ENCODE measurements at regions not wholly inside any gene's neighbourhood (a gene's known extent, or its start where the extent isn't known, plus 50 kb on each side); places are given as distances from the start of the nearest gene placed in this dataset.

DNA sequence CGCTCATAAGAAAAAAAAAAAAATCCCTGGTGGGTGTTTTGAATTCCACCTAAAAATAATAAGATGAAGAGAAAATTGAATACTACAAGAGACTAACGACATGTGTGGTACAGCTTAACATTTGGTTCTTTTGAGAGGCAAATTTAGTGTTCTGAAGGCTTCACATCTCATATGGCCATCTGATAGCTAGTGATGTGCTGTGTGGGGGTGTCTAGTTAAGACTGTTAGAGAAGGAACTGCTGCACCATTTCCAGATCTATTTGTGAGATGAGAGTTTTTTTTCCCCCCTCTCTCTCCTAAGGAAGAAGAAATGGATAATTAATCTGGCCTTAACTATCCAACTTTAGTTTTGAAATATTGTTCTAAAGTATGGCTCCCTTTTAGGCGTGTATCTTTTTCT lies 321.6 kb downstream of the SLC4A3 start:
- ATAC-seq (ENCODE audit: low read depth in 2 of 2), result no peak
- DNase-seq, result no peak
- Mint-ChIP-seq H3K4me3 (no peak overlapping the region), H3K9me3 (peaks cover 0 to 6% (median 0%) of the 10 kb centered on the region in 7 donors), H3K27me3 (peaks cover 0 to 8% (median 0%) of the 10 kb centered on the region in 3 donors), H3K4me1 (no peaks in the 10 kb centered on the region), H3K36me3 (no peaks in the 10 kb centered on the region), H3K27ac (no peak overlapping the region)

DNA sequence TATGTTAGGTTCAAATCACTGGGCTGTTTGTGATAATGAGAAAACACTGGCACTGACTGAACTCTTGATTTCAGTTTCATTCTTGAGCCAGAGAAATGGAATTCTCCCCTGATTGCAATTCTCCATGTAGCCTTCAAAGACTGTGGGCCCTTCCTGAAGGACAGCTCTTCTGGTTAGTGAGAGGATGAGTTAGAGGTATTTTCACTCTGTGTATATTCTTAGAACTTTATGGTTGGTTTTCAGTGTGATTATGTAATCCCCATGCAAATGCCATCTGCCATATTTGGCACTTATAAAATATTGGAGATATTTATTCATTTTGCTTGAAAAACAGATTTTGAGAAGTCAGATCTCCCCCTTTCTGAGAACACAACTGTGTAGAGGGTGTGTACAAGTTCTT lies 323.7 kb downstream of the SLC4A3 start:
- Mint-ChIP-seq H3K4me3 (no peak overlapping the region), H3K9me3 (peaks cover 0 to 8% (median 2%) of the 10 kb centered on the region in 7 donors), H3K4me1 (no peaks in the 10 kb centered on the region), H3K36me3 (no peaks in the 10 kb centered on the region), H3K27me3 (no peaks in the 10 kb centered on the region), H3K27ac (no peak overlapping the region)
- ATAC-seq (ENCODE audit: low read depth in 2 of 2) (no peak), DNase-seq (no peak)

DNA sequence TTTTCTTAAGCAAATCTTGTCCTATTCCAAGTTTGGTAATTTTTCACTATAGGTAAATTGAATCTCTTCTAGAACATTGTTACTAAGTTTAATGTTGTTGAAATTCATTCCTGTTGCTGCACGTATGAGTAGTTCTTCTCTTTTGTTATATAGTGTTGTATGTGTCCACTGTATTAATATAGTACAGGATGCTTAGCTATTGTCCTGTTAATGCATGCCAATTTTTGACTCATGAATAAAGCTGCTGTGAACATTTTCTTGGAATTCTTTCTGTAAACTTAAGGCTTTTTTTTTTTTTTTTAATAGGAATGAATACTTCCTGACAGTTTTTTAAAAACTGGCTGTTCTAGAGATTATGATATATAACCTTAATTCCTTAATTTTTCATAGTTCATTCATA lies 326.9 kb downstream of the SLC4A3 start:
- peaks cover 3 to 16% (median 10%) of the 10 kb centered on the region in 7 donors for H3K9me3 Mint-ChIP-seq
- H3K27me3 Mint-ChIP-seq, result no peaks in the 10 kb centered on the region
- no peaks in the 10 kb centered on the region for H3K4me1 Mint-ChIP-seq
- no peak overlapping the region for H3K4me3 Mint-ChIP-seq
- ATAC-seq (ENCODE audit: low read depth in 2 of 2) (no peak), DNase-seq (no peak)
- no peak overlapping the region for H3K27ac Mint-ChIP-seq
- H3K36me3 Mint-ChIP-seq, result no peaks in the 10 kb centered on the region

DNA sequence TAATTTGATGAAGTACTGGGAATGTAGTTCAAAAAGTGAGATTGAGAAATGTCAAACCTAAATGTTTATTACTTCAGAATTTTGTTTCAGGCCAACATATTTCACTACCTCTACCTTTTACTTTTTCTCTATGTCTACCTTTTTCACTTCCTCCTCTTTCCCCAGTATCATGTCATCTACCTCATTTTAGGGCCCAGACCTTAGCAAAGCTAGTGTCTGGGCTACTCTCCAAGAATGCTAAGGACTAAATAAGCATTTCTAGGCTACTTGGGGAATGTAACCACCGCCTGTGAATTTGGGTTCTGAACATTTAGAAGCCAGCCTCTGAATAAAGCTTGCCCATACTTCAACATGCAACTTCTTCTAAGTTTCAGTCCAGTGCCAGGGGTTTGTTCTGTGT lies 330.4 kb downstream of the SLC4A3 start:
- no peaks in the 10 kb centered on the region for H3K4me1 Mint-ChIP-seq
- H3K9me3 Mint-ChIP-seq, result peaks cover 3 to 14% (median 9%) of the 10 kb centered on the region in 7 donors
- no peaks in the 10 kb centered on the region for H3K36me3 Mint-ChIP-seq
- no peaks in the 10 kb centered on the region for H3K27me3 Mint-ChIP-seq
- no peak overlapping the region for H3K4me3 Mint-ChIP-seq
- DNase-seq (no peak), ATAC-seq (ENCODE audit: low read depth in 2 of 2) (no peak)
- H3K27ac Mint-ChIP-seq, result no peak overlapping the region

DNA sequence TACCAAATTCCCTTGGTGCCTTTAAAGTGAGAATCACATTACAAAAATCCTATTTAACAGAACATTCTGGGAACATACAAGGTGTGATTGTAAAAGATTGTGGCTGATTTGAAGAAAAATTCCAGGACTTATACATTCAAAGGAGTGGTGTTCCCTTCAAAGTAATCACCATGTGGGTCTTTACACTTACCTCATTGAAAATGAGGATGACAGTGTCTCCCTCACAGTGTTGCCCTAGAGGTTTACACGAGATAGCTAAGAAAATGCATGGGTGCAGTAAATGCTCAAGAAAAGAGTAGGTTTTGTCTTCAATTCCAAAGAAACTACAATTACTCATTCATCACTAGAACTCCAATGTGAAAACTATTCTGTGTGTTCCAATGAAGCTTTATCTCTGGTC lies 331.5 kb downstream of the SLC4A3 start:
- H3K9me3 Mint-ChIP-seq, result peaks cover 3 to 13% (median 7%) of the 10 kb centered on the region in 7 donors
- H3K27me3 Mint-ChIP-seq, result no peaks in the 10 kb centered on the region
- peak overlapping the region in 1 of 6 donors; percentile 4 for H3K27ac Mint-ChIP-seq
- H3K4me3 Mint-ChIP-seq, result no peak overlapping the region
- DNase-seq, result no peak
- no peaks in the 10 kb centered on the region for H3K36me3 Mint-ChIP-seq
- ATAC-seq (ENCODE audit: low read depth in 2 of 2), result no peak
- H3K4me1 Mint-ChIP-seq, result no peaks in the 10 kb centered on the region

DNA sequence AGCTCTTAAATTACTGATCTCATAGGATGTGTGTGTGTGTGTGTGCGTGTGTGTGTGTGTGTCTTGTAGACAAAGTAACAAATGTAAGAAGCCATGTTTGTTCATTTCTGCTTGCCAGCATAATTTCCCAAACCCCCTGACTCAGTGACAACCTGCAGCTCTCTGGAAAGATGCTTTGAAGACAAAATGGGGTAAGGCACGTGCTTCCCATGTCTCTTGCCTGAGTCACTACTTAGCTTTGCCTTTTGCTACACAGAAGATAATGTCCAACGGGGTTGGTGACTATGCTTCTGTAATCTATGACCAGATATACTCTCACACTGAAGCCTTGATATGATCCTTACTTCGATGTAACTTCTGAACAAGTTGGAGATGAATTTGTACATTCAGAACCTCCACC lies 332.0 kb downstream of the SLC4A3 start:
- no peak overlapping the region for H3K27ac Mint-ChIP-seq
- H3K36me3 Mint-ChIP-seq, result no peaks in the 10 kb centered on the region
- H3K4me1 Mint-ChIP-seq, result no peaks in the 10 kb centered on the region
- DNase-seq (no peak), ATAC-seq (ENCODE audit: low read depth in 2 of 2) (no peak)
- H3K27me3 Mint-ChIP-seq, result no peaks in the 10 kb centered on the region
- peaks cover 3 to 13% (median 7%) of the 10 kb centered on the region in 7 donors for H3K9me3 Mint-ChIP-seq
- H3K4me3 Mint-ChIP-seq, result no peak overlapping the region

DNA sequence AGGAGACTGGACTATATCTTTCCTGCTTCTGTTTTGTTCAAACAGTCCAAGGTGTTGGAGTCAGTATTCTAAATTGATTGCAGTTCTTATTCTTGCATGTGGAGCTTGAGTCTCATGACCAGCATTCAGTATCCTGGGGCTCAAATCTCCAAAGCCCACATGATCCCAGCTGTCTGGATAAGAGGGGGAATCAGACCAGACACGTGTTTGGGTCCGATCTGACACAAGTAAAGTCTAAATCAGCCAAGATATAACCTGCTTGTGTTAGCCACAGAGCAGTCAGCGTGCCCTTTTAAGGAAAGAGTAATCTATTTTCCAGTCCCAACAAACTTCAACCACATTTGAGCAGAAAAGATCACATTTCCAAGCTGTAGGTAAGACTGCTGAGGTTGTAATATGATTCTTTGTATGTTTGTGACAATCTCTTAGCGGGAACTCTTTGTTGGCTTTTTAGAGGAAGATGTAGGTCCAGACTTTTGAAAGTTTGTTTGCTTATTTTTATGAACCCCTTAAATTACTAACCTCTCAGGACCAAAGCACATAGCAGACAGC lies 334.6 kb downstream of the SLC4A3 start:
- no peak for DNase-seq
- Mint-ChIP-seq H3K4me1 (no peaks in the 10 kb centered on the region), H3K4me3 (no peak overlapping the region), H3K27ac (no peak overlapping the region), H3K36me3 (no peaks in the 10 kb centered on the region), H3K27me3 (no peaks in the 10 kb centered on the region), H3K9me3 (peaks cover 2 to 6% (median 4%) of the 10 kb centered on the region in 7 donors)
- ATAC-seq (ENCODE audit: low read depth in 2 of 2), result no peak

DNA sequence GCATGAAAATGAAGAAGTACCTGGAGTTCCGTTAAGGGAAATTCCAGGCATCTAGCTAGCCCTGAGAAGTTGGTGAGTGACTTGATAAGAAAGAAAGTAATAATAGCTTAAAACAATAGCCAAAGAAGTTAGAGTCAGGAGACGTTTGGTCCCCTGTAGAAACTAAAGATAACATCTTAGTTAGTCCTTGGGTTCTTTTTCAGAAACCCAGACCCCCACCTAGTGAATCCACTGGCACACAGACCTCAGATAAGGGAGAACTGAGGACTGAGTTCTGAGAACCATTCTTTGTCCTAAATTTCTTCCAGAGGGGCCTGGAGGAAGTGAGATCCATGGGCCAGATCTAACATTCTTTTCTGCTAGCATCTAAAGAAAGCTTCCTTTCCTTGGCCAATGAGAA lies 335.4 kb downstream of the SLC4A3 start:
- Mint-ChIP-seq H3K9me3 (peaks cover 0 to 8% (median 6%) of the 10 kb centered on the region in 7 donors), H3K27ac (no peak overlapping the region), H3K36me3 (no peaks in the 10 kb centered on the region), H3K4me1 (no peaks in the 10 kb centered on the region), H3K4me3 (no peak overlapping the region), H3K27me3 (no peaks in the 10 kb centered on the region)
- ATAC-seq (ENCODE audit: low read depth in 2 of 2) (no peak), DNase-seq (no peak)

DNA sequence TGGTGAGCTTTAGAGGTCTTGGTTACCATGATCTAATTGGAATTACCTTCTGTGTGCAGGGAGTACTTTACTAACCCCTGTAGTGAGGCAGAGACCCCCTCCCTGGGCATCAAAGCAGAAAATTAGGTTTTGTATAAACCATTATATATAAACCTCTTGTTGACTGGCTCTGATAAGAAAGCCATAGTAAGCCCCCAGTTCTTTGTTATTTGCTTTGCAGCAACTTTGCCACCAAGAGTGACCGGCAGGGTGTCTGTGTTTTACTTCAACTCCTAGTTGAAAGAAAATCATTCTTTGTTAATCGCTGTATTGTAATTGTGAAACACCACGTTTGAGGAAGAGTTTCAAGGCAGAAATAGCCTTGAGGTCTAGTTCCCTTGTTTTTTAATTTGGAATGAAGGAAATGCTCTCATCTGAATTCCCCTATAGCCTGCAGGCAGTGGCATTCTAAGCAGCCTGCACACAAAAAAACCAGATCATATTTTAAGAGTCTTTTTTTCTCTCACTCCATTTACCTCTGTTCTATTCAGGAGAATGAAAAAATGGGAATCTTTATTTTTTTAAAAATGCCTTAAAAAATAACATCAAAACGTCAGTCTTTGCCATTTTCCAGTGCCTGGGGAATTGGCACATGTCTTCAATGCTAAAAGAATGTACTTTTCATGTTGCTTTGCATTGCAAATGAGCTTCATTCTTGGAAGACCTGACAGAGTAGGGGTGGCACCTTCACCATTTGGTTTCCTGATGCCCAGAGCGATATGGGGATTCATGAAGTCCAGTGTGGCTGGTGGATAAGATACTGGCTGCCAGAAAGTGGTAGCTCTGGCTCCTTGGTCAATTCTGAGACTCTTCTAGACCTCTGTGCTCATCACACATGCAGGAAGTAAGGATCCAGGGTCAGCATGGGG lies 338.1 kb downstream of the SLC4A3 start:
- Mint-ChIP-seq H3K4me1 (no peaks in the 10 kb centered on the region), H3K27me3 (no peaks in the 10 kb centered on the region), H3K4me3 (no peak overlapping the region), H3K27ac (no peak overlapping the region), H3K9me3 (peaks cover 0 to 8% (median 2%) of the 10 kb centered on the region in 7 donors), H3K36me3 (no peaks in the 10 kb centered on the region)
- ATAC-seq (ENCODE audit: low read depth in 2 of 2) (no peak), DNase-seq (no peak)

DNA sequence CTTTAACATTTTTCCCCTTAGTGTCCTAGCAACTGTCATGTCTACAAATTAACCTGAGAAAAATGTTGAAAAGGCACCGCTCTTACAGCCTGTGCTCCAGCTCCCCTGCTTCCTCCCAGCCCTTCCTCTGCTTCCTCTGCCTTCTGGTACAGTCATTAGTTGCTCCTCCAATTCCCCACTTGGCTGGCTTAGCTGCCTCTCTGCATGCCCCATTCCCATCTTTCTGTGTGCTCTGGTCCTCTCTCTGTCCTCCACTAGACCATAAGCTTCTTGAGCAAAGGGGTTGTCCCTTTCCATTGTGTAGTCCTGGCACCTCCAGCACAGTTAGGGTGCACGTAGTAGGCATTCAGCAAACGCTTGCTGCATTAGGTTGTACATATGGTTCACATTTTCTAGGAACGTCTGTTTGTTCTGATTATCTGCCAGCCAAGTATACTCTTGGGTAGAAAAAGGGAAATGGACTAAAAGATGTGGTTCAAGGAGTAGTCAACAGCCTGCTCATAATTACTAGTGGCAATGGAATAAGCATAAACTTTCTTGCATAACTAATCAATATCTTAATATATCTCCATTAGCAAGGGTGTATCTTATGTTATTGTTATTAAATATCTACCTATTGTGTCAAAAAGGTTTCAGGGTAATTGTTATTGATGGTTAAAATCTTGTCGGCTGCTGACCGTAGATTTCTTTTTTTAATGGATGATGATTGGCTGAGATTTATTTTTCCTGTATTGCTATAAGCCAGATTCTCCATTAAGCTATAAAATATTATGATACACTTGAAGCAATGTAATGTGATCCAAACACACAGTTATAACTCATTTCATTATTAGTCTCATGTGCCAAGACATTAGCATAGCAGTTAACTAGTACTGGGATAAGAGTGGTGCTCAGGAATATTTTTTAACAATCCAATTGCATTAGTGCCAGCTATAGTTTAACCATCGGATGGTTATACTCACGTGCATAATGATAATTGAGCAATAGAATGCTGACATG lies 340.1 kb downstream of the SLC4A3 start:
- ATAC-seq (ENCODE audit: low read depth in 2 of 2) (no peak), DNase-seq (no peak)
- H3K4me1 Mint-ChIP-seq, result no peaks in the 10 kb centered on the region
- no peak overlapping the region for H3K27ac Mint-ChIP-seq
- H3K27me3 Mint-ChIP-seq, result no peaks in the 10 kb centered on the region
- no peak overlapping the region for H3K4me3 Mint-ChIP-seq
- peaks cover 0 to 8% (median 1%) of the 10 kb centered on the region in 7 donors for H3K9me3 Mint-ChIP-seq
- H3K36me3 Mint-ChIP-seq, result no peaks in the 10 kb centered on the region

DNA sequence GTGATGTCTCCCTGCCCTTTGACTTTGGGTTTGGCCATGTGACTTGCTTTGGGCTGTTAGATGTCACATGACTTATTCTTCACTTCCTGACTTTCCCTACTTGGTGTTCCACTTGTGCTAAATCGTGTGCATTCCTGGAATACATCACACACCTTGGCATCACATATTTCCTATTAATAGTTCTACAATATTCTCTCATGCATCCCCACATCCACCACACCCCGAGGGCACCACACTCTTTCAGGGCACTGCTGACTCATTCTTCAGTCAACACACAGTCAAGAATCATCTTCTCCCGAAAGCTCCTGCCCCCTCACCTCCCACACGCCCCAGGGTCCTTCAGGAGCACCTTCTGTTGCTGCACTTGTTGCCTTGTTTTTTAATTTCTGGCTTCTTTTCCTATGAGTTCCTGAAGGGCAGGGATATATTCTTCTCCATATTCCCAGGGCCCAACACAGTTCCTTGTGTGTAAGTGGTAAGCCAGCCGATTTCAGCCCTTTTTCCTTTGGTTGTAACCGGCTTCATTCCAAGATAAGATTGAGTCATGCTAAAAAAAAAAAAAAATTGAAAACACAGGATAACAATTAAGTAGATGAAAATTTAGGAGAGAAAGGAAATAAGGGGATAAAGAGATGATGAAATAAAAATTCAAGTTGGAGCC lies 341.4 kb downstream of the SLC4A3 start:
- Mint-ChIP-seq H3K4me1 (no peaks in the 10 kb centered on the region), H3K9me3 (peaks cover 0 to 5% (median 1%) of the 10 kb centered on the region in 7 donors), H3K4me3 (no peak overlapping the region), H3K27me3 (no peaks in the 10 kb centered on the region), H3K27ac (no peak overlapping the region), H3K36me3 (no peaks in the 10 kb centered on the region)
- no peak for ATAC-seq (ENCODE audit: low read depth in 2 of 2)
- DNase-seq, result no peak

DNA sequence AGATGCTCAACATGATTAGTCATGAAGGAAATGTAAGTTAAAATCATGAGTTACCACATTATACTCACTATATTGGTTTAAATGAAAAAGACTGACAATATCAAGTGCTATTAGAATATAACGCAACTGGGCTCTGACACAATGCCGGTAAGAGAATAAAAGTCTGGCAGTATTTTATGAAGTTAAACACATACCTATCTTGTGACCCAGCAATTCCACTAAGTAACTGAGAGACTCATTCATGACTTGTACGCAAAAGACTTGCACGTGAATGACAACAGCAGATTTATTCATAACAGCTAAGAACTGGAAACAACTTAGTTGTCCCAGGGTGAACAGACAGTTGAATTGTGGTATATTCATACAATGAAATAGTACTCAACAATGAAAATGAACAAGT lies 342.1 kb downstream of the SLC4A3 start:
- ATAC-seq (ENCODE audit: low read depth in 2 of 2) (no peak), DNase-seq (no peak)
- no peak overlapping the region for H3K27ac Mint-ChIP-seq
- H3K27me3 Mint-ChIP-seq, result no peaks in the 10 kb centered on the region
- H3K4me1 Mint-ChIP-seq, result no peaks in the 10 kb centered on the region
- H3K36me3 Mint-ChIP-seq, result no peaks in the 10 kb centered on the region
- peaks cover 0 to 5% (median 1%) of the 10 kb centered on the region in 7 donors for H3K9me3 Mint-ChIP-seq
- H3K4me3 Mint-ChIP-seq, result no peak overlapping the region

DNA sequence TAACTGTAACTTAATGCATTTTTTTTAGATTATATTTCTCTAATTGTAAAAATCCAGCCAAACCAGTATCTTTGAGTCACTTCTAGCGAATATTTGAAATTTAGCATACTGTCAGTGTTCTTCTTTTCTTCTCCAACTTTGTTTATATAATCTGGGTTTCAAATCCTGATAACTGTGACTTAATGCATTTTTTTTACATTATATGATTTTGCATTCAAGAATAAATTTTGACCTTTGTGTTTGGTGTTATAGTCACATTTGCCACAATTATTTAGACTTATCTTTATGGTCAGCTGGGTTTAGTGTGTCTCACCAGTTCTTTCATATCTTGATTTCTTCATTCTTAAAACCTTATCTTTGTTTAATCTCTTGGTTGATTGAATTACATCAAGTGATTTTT lies 345.7 kb downstream of the SLC4A3 start:
- no peak for ATAC-seq (ENCODE audit: low read depth in 2 of 2)
- Mint-ChIP-seq H3K27me3 (no peaks in the 10 kb centered on the region), H3K27ac (no peak overlapping the region), H3K36me3 (no peaks in the 10 kb centered on the region), H3K4me1 (no peaks in the 10 kb centered on the region), H3K4me3 (no peak overlapping the region), H3K9me3 (peaks cover 0 to 4% (median 2%) of the 10 kb centered on the region in 7 donors)
- DNase-seq, result no peak

Measured in naive B cell (primary cell).